Upper lobe of left lung (tissue), 4 donors: ENCODE measurements at regions not wholly inside any gene's neighbourhood (a gene's known extent, or its start where the extent isn't known, plus 50 kb on each side); places are given as distances from the start of the nearest gene placed in this dataset.

Experiments used
- POLR2A ChIP-seq, 4 donors: fragments of 450-650 bp; IDR thresholded peaks; one replicate each; pipeline ENCODE4 v1.5.1; 2016 to 2017; ENCODE audit warnings: antibody characterized with exemption in 4 of 4, mild to moderate bottlenecking in 2 of 4
- POLR2AphosphoS5 ChIP-seq, 2 donors: sonication (generic); formaldehyde crosslinking; IDR thresholded peaks; one replicate each; pipeline ENCODE4 v1.5.1; 2017; ENCODE audit warnings: antibody characterized with exemption in 2 of 2
- TF ChIP-seq, protein P1 (sequence below), 6 experiments: fragments of 450-650 bp in 4 of 6; fragments of 200-600 bp in 2 of 6; sonication (generic) in 2 of 6; IDR thresholded peaks; one replicate each; pipeline ENCODE4 v1.5.1; 2016 to 2019; ENCODE audit warnings: antibody characterized with exemption in 6 of 6

DNA sequence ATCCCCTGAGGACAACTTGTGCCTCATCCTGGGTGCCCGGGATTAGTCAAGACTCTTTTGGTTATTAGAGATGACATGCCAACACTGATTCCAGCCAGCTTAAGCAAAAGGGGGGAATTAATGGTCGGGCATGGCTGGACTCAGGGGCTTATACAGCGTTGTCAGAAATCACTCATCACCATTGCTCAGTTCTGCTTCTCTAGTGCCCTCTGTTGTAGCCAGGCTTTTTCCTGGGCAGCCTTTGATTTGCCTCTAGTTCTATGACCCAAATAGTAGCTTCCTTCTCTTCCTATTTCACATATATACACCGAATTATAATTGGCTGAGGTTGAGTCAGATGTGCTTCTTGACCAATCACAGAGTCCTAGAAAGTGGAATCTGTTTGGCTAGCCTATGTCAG lies 192.0 kb upstream of the HABP2 start:
- TF ChIP-seq, protein P1, sequence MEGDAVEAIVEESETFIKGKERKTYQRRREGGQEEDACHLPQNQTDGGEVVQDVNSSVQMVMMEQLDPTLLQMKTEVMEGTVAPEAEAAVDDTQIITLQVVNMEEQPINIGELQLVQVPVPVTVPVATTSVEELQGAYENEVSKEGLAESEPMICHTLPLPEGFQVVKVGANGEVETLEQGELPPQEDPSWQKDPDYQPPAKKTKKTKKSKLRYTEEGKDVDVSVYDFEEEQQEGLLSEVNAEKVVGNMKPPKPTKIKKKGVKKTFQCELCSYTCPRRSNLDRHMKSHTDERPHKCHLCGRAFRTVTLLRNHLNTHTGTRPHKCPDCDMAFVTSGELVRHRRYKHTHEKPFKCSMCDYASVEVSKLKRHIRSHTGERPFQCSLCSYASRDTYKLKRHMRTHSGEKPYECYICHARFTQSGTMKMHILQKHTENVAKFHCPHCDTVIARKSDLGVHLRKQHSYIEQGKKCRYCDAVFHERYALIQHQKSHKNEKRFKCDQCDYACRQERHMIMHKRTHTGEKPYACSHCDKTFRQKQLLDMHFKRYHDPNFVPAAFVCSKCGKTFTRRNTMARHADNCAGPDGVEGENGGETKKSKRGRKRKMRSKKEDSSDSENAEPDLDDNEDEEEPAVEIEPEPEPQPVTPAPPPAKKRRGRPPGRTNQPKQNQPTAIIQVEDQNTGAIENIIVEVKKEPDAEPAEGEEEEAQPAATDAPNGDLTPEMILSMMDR (IDR thresholded peaks at IDR 0.05), result no peak
- TF ChIP-seq POLR2AphosphoS5 (IDR thresholded peaks at IDR 0.05) (no peak), POLR2A (IDR thresholded peaks at IDR 0.05) (no peak)
